GM21825 (cell line): ENCODE measurements at regions not wholly inside any gene's neighbourhood (a gene's known extent, or its start where the extent isn't known, plus 50 kb on each side); places are given as distances from the start of the nearest gene placed in this dataset.
"Not testable (repeated sequence)": the region's sequence is repeated elsewhere in the genome, so short reads cannot be mapped to it uniquely, and the experiment has no call there.

Experiments used
- ATAC-seq: cut with Tn5 transposase; IDR thresholded peaks from one replicate; pipeline ENCODE4 v1.9.1; 2021; ENCODE audit warnings: mild to moderate bottlenecking, moderate library complexity; ENCODE audit not compliant: unreplicated experiment

DNA sequence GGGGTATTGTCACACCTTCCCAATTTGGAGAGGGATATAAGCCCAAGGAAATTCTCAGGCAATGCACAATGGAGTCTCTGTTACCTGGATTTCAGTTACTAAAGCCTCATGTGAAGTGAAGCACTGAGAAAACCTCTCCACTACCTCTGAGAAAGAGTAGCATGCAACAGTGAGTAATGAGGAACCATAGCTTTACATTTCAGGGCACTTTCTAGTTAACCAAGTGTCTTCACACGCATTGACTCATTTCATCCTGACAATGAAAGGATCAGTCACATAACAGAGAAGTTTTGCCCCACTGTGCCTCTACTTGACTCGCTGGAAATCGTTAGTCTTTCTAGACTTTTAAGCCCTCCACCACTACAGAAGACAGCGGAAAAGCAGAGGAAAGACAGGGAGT, 86.2 kb upstream of the ARID1B start:
- peak; percentile 48 for ATAC-seq

DNA sequence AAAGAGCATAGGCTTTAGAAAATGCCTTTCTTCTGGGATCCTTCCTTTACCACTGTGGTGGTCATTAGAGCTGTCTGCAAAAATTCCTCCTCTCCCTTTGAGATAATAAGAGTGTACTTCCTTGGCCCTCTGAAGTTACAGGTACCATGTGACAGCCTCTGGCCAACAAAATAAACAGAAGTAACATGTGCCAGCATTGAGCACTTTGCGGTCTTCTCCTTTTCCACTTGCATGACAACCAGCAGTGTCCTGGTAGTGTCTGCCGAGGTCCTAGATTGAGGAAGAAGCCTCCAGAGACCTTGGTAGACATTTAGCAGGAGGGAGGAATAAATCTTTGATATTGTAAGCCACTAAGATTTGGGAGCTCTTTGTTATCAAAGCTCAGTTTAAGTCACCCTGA, 87.5 kb upstream of the ARID1B start:
- no peak for ATAC-seq

DNA sequence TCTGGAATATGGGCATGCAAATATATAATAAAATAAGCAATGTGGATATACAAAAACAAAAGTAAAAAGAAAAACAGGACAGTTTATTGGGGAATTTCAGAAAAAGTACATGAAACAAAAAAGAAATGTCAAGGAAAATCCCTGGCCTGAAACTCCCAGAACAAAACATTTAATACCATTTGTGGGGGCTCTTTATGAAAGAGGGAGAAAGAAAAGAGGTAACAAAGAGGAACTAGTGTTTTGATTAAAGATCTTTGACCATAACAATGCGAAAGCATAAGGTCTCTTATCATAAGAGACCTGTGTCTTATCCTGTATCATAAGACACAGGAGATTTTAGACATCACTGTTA, 88.6 kb upstream of the ARID1B start:
- no peak for ATAC-seq

DNA sequence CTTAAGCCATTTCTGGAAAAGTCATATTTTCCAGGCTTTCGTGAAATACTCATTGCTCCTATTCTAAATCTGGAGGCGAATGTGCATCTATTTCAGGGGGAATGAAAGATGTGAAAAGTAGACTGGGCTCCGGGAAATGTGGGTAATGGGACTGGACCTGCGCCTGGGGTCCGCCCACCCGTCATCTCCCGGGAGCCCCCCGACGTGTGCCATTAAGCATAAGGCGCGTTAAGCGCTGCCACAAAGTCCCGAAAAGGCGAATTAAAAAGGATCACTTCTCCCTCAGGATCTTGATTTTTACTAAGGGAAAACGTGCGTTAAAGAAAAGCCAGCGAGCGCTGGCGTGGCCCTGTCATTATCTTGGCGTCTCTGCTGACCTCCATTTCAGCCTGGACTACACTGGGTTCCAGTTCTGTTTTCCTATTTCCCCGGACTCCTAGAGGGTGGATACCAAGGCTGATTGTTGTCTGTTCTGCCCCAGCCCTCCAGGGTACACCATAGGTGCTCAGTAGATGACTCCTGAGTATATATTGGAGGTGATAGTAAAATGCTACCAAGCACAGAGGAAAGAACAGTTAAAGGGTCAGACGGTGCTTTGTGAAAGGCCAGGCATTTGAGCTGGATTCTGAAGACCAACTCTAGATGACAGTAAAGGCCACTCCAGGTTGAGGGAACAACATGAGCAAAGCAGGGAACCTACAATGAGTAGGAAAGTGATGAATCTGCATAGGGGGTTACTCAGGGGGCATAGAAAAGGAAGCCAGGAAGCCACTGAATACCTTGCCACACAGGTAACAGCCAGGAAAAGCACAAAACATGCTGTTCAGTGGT, 89.2 kb upstream of the ARID1B start:
- ATAC-seq: no peak

DNA sequence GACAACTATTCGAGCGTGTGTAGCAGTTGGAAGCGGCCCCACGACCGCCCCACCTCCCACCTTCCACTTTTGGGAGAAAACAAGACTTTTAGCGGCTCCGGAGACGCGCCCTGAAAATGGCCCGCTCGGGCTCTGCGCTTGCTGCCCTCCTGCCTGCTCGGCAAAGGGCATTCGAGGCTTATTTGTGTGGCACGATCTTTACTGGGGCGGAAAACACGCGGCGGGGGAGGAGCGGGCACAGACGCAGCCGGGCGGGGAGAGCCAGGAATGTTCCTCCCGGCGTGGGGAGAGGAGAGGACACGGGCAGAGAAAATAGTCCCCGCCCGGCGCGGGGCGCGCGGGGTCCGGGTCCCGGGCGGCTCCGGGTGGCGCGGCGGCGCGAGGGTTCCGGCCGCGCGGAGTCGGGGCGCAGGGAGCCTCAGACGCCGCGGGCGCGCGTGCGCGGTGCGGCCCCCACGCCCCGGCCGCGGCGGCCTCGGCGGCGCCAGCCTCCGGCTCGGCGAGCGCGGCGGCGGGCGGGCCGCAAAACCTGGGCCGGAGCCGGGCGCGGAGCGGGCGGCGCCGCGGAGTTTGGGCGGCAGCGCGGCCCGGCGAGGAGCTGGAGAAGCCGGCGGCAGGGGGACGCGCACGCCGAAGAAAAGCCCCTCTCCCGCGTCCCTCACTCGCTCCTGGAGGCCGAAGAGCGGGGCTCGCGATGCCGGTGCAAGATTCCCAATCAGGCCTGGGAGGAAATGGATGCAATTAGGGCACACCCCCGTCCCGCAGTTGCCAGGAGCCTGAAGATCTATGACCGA, 90.0 kb upstream of the ARID1B start:
- ATAC-seq: peak; percentile 59

DNA sequence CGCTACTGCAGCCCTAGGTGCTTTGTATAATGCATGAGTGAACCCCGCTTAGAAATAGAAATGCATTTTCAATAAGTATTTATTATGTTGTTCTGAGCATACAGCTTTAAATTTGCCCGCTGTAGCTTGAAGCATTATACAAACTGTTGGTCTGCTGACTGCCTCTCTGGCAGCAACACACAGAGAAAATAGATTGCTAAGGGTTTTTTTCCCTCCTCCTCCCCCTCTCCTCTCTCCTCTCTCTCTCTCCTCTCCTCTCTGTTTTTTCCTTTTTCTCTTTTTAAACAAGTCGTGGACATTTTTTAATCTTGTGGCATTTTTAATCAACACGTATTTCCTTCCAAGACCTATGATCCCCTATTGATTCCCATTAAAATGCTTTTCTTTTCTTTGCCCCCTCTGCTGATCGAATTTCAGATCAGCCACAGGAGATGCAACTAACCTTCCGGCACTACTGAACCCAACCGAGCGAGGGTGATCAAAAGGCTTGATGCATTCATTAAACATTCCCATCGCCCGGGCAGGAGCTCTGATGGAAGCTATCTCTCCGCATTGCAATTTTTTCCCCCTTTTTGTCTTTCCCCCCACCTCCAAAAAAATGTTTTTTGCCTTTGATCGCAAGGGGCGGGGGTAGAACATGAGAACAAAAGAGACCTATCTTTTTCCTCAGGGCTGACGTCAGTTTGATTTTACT, 90.7 kb upstream of the ARID1B start:
- ATAC-seq: no peak

DNA sequence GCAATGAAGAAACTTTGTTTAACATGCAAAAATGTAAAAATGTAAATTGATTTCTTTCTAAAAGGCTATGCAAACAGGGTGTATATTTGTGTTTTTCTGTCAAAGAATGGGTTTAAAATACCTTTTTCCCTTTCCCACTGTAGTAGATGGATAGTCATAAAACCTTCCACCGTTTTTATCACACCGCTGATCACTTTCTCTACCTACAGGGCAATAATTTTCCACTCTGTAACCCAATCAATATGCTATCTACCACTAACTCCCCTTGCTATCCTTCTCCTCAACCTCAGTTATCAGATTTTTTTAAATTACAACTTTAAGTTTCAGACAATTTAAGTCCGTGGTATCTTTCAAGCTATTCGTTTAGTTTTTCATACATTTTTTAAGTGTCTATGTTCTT, 91.4 kb upstream of the ARID1B start:
- ATAC-seq: no peak

DNA sequence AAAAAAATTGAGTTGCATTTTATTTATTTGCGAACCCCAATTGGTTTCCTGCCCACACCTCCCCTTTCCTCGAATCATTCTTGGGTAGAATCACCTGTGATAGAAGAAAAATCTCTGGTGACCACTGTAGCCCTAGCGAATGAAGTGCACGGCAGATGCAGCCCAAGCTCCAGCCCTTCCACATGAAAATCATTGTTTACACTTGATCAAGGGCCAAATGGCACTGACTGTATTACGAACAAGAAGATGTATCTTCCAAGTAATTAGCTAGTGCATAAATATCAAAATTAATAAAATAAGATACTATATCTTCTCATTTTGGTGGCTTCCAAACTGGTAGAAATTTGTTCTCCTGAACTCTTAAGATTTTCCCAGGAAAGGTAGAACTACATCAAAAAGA, 93.4 kb upstream of the ARID1B start:
- ATAC-seq: no peak

DNA sequence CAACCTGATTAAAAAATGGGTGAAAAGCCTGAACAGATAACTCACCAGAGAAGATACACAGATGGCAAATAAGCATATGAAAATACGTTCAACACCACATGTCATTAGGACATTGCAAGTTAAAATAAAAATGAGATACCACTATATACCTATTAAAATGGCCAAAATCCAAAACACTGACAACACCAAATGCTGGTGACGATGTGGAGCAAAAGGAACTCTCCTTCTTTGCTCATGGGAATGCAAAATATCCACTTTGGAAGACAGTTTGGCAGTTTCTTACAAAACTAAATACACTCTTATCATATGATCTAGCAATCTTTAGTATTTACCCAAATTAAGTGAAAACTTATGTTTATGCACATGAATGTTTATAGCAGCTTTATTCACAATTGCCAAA, 100.5 kb upstream of the ARID1B start:
- ATAC-seq: no peak

DNA sequence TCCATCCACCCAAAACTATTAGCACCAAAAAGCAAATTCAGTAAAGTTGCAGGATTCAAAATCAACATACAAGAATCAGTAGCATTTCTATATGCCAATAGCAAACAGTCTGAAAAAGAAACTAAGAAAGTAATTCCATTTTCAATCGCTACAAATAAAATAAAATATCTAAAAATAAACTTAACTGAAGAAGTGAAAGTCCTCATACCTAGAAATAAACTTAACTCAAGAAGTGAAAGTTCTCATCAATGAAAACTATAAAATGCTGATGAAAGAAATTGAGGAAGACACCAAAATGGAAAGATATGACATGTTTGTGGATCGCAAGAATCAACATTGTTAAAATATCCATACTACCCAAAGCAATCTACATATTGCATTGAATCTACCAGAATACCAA, 103.0 kb upstream of the ARID1B start:
- no peak for ATAC-seq

DNA sequence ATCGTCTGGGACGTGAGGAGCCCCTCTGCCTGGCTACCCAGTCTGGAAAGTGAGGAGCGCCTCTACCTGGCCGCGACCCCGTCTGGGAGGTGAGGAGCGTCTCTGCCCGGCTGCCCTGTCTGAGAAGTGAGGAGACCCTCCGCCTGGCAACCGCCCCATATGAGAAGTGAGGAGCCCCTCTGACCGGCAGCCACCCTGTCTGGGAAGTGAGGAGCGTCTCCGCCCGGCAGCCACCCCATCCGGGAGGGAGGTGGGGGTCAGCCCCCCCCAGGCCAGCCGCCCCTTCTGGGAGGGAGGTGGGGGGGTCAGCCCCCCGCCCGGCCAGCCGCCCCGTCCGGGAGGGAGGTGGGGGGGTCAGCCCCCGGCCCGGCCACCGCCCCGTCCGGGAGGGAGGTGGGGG, 107.1 kb upstream of the ARID1B start:
- not testable (repeated sequence) for ATAC-seq

DNA sequence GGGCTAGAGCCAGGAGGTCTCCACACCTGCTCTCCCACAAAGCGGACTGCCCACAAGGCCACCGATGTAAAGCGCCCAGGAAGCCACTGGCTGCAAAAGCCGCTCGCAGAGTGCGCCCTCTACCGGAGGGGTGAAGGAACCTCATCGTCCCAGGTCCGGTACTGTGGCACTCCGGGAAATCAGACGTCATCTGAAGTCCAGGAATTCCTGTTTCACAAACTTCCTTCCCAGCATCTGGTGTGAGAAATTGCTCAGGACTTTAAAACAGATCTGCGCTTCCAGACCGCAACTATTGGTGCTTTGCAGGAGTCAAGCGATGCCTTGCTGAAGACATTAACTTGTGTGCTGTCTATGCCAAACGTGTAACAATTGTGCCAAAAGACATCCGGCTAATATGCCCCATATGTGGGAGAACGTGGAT, 115.1 kb upstream of the ARID1B start:
- ATAC-seq: no peak

DNA sequence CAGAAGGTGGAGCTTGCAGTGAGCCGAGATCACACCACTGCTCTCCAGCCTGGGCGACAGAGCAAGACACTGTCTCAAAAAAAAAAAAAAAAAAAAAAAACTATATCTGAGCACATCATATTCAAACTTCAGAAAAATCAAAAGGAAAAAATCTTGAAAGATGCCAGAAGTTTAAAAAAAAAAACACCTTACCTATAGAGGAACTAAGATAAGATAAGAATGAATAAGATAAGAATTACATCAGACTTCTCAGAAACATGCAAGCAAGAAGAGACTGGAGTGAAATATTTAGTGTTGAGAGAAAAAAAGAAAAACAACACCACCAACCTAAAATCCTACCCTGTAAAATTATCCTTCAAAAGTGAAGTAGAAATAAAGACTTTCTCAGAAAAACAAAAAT, 116.8 kb upstream of the ARID1B start:
- no peak for ATAC-seq

DNA sequence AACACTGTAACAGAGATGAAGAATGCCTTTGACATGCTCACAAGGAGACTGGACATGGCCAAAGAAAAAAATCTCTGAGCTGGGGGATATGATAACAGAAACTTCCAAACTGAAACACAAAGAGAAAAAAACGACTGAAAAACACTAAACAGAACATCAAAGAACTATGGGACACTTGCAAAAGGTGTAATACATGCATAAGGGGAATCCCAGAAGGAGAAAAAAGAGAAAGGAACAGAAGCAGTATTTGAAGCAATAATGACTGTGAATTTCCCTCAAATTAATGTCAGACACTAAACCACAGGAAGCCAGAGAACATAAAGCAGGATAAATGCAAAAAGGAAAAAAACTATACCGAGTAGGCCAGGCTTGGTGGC, 117.4 kb upstream of the ARID1B start:
- ATAC-seq: no peak

DNA sequence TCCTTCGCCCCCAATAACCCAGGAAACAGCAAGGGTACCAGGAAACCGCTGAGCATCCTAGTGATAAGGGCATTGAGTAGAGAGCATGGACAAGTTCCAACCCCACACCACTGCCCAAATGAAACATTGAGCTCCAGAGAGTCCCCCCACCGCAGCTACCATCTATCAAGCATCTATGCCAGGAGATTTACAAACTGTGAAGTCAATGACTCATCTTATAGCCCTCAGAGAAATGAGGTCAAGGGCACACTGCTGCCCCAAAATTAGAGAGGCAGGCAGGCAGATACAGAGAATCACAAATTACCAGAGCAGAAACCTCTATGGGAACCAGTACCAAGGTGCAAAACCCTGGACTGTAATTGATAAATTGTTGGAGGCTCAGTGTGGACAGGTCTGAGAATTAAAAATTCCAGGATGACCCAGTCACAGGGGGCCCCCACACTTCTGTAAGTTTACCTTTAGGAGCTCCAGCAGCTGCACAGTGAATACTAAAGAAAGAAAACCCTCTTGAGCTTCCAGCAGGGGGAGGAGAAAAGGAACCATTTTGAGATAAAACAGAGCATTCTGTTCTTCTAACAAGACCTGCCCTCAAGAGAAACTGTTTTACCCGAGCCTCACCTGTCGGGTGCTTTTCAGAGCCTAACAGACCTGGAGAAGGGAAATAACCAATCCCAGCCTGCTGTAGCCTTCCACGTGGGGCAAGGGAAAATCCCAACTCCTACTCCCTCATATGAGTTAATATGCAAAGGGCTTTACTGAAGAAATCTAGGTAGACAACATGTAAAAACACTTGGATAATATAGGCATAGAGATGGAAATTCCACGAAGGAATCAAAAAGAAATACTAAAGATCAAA, 118.0 kb upstream of the ARID1B start:
- ATAC-seq: no peak

DNA sequence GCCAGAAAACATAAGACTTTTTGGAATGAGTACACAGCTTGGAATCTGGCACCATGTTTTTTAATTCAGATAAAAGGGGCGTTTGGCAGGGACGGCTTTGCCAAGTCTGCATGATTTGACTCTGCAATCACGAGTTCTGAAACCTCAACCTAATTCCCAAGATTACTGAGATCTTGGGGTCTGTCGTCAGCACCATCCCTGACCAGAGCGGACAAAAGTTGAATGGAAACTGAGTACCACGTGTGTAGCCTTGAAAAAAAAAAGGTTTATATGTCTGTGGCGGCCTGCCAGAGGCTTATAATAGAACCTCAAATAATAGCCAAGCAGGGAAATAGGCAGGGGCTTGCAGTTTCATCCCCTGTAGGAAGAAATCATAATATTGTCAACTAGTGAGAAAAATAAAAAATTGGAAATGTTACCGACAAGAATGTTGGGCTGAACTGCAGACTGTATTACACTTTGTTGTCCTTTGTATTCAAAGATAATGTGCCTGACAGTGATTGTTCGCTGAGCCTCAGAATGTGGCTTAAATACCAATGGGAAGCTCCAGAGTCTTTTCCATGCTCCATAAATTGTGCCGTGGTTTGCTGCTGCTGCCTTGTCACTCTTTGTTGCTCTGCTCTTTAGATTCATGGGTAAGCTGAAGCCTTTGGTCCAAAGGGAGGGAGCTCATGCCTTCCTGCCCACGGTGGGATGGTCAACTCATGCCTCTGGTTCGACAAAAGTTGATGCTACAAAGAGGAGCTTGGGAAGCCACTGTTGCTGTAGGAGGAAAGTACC, 118.8 kb upstream of the ARID1B start:
- no peak for ATAC-seq

DNA sequence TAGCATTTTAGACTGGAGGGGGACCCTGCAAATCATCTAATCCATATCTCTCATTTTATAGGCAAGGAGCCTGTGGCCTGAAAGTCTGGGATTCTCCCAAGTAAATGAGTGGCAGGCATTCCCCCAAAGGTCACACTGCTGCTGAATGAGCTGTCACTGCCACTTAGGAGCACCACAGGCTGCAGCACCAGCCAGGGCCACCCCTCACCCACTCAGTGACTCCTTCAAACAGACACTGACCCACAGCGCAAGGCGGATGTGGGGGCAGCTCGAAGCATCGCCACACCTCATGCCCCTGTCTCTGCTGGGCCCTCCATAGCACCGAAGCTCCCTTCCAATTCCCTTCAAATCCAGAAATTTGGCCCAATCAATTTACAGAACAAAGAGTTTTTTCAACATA, 119.9 kb upstream of the ARID1B start:
- no peak for ATAC-seq

DNA sequence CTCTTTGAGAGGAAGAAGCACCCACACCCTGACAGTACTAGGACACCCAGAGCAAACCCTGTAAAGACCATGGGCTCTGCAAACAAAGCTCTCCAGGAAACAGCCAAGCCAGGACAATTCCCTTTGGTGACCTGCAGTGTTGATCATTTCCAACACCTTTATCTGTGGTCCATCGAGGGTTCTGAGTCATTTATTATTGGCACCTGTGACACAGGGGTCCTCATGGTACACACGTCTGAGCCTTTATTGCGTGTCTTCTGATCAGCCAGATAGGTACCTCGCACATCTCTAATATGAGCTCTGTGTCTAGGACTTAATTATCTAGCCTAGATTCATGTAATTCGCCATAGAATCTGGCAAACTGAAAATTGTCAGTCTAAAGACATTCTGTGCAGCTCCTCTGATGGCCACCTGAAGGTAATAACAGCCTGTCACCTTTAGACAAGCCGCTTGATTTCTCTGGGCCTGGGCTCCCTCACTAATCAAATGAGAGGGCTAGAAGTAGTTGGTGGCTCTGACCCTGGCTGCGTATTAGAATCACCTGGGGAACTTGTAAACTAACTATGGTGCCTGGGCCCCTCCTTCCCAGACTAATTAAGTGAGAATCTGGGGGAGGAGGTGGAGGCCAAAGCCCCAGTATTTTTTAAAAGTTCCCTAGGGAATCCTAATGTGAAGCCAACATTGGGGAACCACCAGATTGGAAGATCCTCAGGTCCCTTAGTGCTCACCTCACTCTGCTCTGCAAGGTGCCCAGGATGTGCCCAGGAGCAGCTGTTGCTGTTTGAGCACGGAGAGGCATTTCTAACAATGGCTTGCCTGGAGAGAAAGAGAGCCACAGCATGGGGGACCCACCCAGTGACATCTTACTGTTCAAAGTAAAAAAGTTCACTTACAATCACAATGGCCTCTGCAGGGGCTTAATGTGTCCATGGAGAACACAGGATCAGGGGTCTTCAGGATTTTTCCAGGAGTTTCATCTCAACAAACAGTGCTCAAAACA, 122.0 kb upstream of the ARID1B start:
- ATAC-seq: no peak

DNA sequence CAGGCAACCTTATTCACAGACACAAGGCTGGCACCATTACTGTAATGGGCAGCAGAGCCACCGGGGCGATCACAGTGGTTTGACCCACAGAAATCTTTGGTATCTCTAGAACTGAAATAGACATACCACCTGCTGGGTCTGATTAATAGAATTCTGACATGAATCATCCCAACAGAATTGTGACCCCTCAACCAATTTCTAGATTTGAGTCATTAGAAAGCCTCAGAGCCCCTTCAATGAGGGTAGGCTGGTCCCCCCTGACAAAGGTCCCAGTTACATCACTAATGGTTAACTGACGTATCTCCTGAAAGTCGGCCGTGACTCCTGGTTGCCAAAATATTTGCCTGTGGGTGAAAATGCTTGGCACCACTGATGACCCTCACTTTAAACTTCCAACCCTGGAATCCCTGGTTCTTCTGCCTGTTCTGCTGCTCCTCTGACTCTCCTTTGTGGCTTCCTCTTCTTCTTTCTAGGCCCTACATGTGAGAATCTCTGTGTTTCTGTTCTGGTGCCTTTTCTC, 124.9 kb upstream of the ARID1B start:
- no peak for ATAC-seq
